OCI-LY3 (cell line): ENCODE measurements at regions not wholly inside any gene's neighbourhood (a gene's known extent, or its start where the extent isn't known, plus 50 kb on each side); places are given as distances from the start of the nearest gene placed in this dataset.
A peak's percentile ranks its signal among the peaks of the same experiment; 100 is the strongest.
"Not testable (repeated sequence)": the region's sequence is repeated elsewhere in the genome, so short reads cannot be mapped to it uniquely, and the experiment has no call there.

Experiments
- H2AFZ ChIP-seq: fragments of 200-600, 300-600 bp; shearing (Covaris generic); 2 replicates; pipeline ENCODE4 v1.6.0; 2014; ENCODE audit warnings: antibody characterized with exemption, low read depth, low read length
- H3K27ac ChIP-seq: fragments of 200-600, 300-600 bp; sonication (generic); 2 replicates; pipeline ENCODE4 v1.5.1; 2014; ENCODE audit warnings: mild to moderate bottlenecking, low read length, moderate library complexity, mixed read lengths
- H3K27me3 ChIP-seq: fragments of 200-600, 300-600 bp; sonication (generic); 2 replicates; pipeline ENCODE4 v1.6.1; 2014; ENCODE audit warnings: low read depth, low read length, mixed read lengths
- H3K36me3 ChIP-seq: fragments of 200-600, 300-600 bp; sonication (generic); replicated peaks from 2 replicates; pipeline ENCODE3; 2014; ENCODE audit warnings: low read depth, low read length, mixed read lengths
- H3K4me1 ChIP-seq: fragments of 300-600, 200-600 bp; sonication (generic); 2 replicates; pipeline ENCODE4 v1.6.1; 2014; ENCODE audit warnings: low read length, mixed read lengths
- H3K4me2 ChIP-seq: fragments of 200-600, 300-600 bp; sonication (generic); 2 replicates; pipeline ENCODE4 v1.6.1; 2014; ENCODE audit warnings: low read length, mixed read lengths
- H3K4me3 ChIP-seq: fragments of 300-600, 200-600 bp; sonication (generic); 2 replicates; pipeline ENCODE4 v1.5.1; 2014; ENCODE audit warnings: antibody characterized with exemption, mild to moderate bottlenecking, low read length, moderate library complexity
- H3K79me2 ChIP-seq: fragments of 300-600, 200-600 bp; shearing (Covaris generic); 2 replicates; pipeline ENCODE4 v1.6.1; 2014; ENCODE audit warnings: mild to moderate bottlenecking, low read length, mixed read lengths
- H3K9ac ChIP-seq: fragments of 300-600, 200-600 bp; shearing (Covaris generic); 2 replicates; pipeline ENCODE4 v1.6.0; 2014; ENCODE audit warnings: mild to moderate bottlenecking, low read length, moderate library complexity
- H3K9me3 ChIP-seq: fragments of 200-600, 300-600 bp; shearing (Covaris generic); 2 replicates; pipeline ENCODE4 v1.6.1; 2014; ENCODE audit warnings: low read length, mixed read lengths; ENCODE audit not compliant: insufficient read depth
- H4K20me1 ChIP-seq: fragments of 200-600, 300-600 bp; sonication (generic); 2 replicates; pipeline ENCODE4 v1.6.1; 2016; ENCODE audit warnings: low read length, mixed read lengths; ENCODE audit not compliant: insufficient read depth
- EZH2phosphoT487 ChIP-seq: fragments of 200-600 bp; shearing (Covaris generic); IDR thresholded peaks from 2 replicates; pipeline ENCODE4 v1.6.1; 2018; ENCODE audit warnings: antibody characterized with exemption, mixed run types, low read depth
- TF ChIP-seq, protein P1 (sequence below): fragments of 200-600, 300-600 bp; sonication (generic); IDR thresholded peaks from 2 replicates; pipeline ENCODE4 v1.5.1; 2014; ENCODE audit warnings: antibody characterized with exemption, low read length, low read depth

DNA sequence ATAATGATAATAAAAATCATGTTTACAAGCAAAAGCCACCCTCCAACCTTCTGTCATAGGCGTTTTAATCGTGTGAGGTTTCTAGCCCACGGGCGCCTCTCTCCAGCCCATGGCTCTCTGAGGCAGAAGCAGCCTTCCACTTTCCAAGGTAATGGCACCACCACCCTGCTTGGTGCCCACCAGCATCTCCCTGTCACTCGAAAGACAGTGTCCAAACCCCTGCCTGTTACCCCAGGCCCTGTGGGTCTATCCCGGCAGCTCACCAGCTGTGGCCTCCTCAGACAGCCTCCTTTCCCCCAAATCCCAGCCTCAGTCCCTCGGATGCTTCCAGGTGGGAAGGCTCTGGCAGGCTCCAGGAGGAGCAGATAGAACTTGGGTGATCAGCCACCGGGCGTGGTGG, 123.8 kb upstream of the LPCAT1 start:
- no peaks in the 10 kb centered on the region for H4K20me1 ChIP-seq
- no peaks in the 10 kb centered on the region for H3K36me3 ChIP-seq
- no peaks in the 10 kb centered on the region for H3K4me1 ChIP-seq
- no peak for TF ChIP-seq EZH2phosphoT487
- TF ChIP-seq, protein P1, sequence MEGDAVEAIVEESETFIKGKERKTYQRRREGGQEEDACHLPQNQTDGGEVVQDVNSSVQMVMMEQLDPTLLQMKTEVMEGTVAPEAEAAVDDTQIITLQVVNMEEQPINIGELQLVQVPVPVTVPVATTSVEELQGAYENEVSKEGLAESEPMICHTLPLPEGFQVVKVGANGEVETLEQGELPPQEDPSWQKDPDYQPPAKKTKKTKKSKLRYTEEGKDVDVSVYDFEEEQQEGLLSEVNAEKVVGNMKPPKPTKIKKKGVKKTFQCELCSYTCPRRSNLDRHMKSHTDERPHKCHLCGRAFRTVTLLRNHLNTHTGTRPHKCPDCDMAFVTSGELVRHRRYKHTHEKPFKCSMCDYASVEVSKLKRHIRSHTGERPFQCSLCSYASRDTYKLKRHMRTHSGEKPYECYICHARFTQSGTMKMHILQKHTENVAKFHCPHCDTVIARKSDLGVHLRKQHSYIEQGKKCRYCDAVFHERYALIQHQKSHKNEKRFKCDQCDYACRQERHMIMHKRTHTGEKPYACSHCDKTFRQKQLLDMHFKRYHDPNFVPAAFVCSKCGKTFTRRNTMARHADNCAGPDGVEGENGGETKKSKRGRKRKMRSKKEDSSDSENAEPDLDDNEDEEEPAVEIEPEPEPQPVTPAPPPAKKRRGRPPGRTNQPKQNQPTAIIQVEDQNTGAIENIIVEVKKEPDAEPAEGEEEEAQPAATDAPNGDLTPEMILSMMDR = no peak
- H2AFZ ChIP-seq = no peak overlapping the region
- H3K9me3 ChIP-seq = no peaks in the 10 kb centered on the region
- H3K4me2 ChIP-seq = no peak overlapping the region
- H3K79me2 ChIP-seq = no peaks in the 10 kb centered on the region
- H3K27me3 ChIP-seq = peaks cover 17% of the 10 kb centered on the region
- no peak overlapping the region for H3K9ac ChIP-seq
- no peak overlapping the region for H3K27ac ChIP-seq
- no peak overlapping the region for H3K4me3 ChIP-seq

GRCh38 chr5:1644810-1645571, 121.2 kb upstream of the LPCAT1 start:
- Histone ChIP-seq H4K20me1 (no peaks in the 10 kb centered on the region), H3K27me3 (peaks cover 19% of the 10 kb centered on the region), H3K79me2 (no peaks in the 10 kb centered on the region), H3K36me3 (no peaks in the 10 kb centered on the region), H3K4me2 (0 out of 2 replicates have a peak overlapping the region, but pooled peaks have one; percentile 26), H3K4me3 (no peak overlapping the region), H3K4me1 (no peaks in the 10 kb centered on the region), H3K27ac (no peak overlapping the region), H2AFZ (no peak overlapping the region), H3K9ac (no peak overlapping the region), H3K9me3 (no peaks in the 10 kb centered on the region)
- TF ChIP-seq EZH2phosphoT487 = no peak
- TF ChIP-seq, protein P1 = peak; percentile 58

GRCh38 chr5:1644393-1644809, 120.6 kb upstream of the LPCAT1 start:
- not testable (repeated sequence) for H2AFZ ChIP-seq, H3K36me3 ChIP-seq, H3K4me3 ChIP-seq, H3K4me1 ChIP-seq, H3K79me2 ChIP-seq, H3K9me3 ChIP-seq, H4K20me1 ChIP-seq, H3K9ac ChIP-seq, H3K4me2 ChIP-seq, H3K27ac ChIP-seq
- peaks cover 19% of the 10 kb centered on the region for H3K27me3 ChIP-seq

- H3K9me3 ChIP-seq = no peaks in the 10 kb centered on the region
- no peaks in the 10 kb centered on the region for H4K20me1 ChIP-seq
- no peaks in the 10 kb centered on the region for H3K36me3 ChIP-seq
- no peaks in the 10 kb centered on the region for H3K79me2 ChIP-seq
- H3K27me3 ChIP-seq = peaks cover 19% of the 10 kb centered on the region
- H3K4me2 ChIP-seq = no peak overlapping the region; the same call in 1 of the 2 replicates
- no peaks in the 10 kb centered on the region for H3K4me1 ChIP-seq
- H3K27ac ChIP-seq = no peak overlapping the region
- TF ChIP-seq, protein P1 = no peak
- no peak for TF ChIP-seq EZH2phosphoT487
- H2AFZ ChIP-seq = no peak overlapping the region
- no peak overlapping the region for H3K4me3 ChIP-seq
- H3K9ac ChIP-seq = no peak overlapping the region
Measured at GRCh38 chr5:1643651-1644392, 120.1 kb upstream of the LPCAT1 start.
